ENCODE measurements at regions not wholly inside any gene's neighbourhood (a gene's known extent, or its start where the extent isn't known, plus 50 kb on each side); places are given as distances from the start of the nearest gene placed in this dataset.
"Not testable (repeated sequence)": the region's sequence is repeated elsewhere in the genome, so short reads cannot be mapped to it uniquely, and the experiment has no call there.

DNA sequence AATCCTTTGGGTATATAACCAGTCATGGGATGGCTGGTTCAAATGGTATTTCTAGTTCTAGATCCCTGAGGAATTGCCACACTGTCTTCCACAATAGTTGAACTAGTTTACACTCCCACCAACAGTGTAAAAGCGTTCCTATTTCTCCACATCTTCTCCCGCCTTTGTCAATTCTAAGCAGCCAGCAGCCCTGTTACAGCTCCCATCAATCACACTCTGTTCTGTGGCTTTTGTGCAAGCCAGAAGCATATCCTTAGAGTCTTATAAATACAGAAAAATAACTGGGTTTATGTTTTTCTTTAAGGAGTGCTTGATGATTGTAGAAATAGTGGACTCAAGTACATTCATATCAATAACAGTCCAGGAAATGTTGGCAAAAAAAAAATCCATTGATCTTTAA, 232.9 kb downstream of the ASMT start:
- not testable (repeated sequence) for DNase-seq (ENCODE audit: low read depth in 2 of 3, low spot score in 1 of 3)

DNA sequence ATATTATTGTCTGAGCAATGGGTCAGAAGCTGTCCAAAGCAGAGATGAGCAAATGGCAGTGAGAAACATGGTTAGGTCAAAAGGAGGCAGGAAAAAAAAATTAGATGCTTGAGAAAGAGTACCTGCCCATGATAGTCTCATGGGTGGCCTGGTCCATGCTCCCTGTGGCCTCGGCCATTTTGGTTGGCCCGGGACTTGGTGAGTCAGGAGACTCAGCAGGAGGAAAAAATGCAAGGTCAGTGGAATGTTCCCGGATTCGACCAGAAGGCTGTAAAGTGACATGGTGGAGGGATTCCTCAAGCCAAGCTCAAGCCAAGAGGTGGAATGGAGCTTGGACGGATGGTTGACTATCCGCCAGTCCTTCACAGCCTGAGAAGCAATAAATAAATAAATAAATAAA, 236.7 kb downstream of the ASMT start:
- DNase-seq (ENCODE audit: low read depth in 2 of 3, low spot score in 1 of 3): no peak

DNA sequence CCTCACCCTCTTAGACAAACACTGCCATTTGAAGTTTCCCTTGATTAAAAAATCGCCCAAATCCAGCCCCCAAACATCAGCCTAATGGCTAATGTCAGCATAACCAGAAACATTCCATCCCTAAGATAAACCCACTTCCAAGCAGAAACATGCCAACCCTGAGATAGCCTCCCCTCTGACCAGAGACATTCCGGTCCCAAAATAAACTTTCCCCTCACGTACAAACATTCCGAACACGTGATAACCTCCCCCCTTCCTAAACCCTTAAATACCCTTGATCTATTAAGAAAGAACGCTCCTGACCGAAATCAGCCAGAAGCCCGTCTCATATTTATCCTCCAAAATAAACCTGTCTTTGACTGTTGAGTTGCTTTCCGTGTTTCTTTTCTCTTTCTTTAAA, 237.2 kb downstream of the ASMT start:
- DNase-seq (ENCODE audit: low read depth in 2 of 3, low spot score in 1 of 3): no peak

DNA sequence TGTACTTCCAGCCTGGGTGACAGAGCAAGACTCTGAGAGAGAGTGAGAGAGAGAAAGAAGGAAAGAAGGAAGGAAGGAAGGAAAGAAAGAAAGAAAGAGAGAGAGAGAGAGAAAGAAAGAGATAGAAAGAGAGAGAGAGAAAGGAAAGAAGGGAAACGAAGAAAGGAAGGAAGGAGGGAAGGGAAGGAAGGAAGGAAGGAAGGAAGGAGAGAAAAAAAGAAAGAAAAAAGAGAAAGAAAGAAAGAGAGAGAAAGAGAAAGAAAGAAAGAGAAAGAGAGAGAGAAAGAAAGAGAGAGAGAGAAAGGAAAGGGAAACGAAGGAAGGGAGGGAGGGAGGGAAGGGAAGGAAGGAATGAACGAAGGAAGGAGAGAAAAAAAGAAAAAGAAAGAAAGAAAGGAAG, 238.6 kb downstream of the ASMT start:
- no peak for DNase-seq (ENCODE audit: low read depth in 2 of 3, low spot score in 1 of 3)

DNA sequence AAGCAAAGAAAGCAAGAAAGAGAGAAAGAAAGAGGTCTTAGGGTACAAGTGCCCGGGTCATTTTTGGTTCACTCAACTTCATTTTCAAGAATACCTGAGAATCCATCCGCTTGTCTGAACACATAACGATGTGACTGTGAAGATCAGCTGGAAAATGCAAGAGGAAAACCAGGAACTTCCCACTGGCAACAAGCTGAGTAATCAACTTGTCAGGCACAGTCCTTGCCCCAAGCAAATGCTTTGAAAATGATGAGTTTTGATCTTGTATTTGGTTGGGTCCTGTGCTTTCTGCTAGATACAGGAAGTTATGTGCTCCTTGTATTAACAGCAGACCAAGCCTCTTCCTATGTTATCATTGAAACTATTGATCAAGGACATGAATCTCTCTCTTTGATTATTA, 239.1 kb downstream of the ASMT start:
- DNase-seq (ENCODE audit: low read depth in 2 of 3, low spot score in 1 of 3): no peak

DNA sequence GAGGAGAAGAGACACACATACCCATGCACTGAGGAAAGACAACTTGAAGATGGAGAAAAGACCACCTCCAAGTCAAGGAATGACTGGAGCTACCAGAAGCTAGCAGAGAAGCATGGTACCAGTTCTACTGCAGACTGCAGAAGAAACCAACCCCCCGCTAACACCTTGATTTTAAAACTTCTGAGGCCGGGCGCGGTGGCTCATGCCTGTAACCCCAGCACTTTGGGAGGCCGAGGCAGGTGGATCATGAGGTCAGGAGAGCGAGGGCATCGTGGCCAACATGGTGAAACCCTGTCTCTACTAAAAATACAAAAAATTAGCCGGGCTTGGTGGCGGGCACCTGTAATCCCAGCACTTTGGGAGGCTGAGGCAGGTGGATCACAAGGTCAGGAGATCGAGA, 240.0 kb downstream of the ASMT start:
- DNase-seq (ENCODE audit: low read depth in 2 of 3, low spot score in 1 of 3): not testable (repeated sequence)

DNA sequence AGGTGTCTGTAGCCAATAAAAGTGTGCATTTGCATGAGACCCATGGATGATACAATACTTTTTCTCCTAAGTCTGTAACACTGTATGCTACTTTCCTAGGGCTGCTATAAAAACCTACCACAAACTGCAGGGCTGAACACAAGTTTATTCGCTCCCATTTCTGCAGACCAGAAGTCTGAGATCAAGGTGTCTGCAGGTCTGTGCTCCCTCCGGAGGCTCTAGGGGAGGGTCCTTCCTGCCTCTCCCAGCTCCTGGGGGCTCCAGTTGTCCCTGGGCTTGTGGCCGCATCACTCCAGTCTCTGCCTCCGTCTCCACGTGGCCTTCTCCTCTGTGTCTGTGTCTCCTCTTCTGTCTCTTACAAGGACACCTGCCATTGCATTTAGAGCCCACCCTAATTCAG, 244.4 kb downstream of the ASMT start:
- not testable (repeated sequence) for DNase-seq (ENCODE audit: low read depth in 2 of 3, low spot score in 1 of 3)

DNA sequence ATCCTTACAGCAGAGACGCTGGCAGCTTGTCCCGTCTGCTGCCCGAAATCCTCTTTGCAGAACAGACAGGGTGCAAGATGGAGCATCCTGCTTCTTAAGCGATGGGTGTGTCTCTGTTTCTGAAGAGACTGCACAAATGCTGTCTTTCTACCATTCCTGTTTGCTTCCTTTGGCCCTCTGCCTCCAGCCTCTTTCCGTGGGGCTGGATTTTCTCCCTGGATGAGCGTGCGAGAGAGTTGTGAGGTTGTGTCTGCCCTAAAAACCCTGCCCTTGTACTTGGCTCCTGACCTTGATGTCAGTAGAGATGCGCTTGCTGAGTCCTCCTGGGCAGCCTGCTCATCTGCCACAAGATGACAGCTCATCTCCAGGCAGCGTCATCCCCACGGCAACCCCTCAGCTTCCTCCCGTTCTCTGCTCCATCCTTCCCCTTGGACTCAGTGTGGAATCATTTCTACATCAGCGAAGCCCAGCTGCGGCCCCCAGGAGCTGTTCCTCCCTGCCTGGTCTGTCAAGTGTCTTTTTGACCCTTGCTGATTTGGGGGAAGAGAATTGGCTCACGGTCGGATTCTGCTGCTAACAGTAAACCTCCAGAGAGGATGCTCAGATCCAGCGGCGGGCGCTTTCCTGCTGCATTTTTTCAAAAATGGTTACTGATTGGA, 246.2 kb downstream of the ASMT start:
- DNase-seq (ENCODE audit: low read depth in 2 of 3, low spot score in 1 of 3): no peak

DNA sequence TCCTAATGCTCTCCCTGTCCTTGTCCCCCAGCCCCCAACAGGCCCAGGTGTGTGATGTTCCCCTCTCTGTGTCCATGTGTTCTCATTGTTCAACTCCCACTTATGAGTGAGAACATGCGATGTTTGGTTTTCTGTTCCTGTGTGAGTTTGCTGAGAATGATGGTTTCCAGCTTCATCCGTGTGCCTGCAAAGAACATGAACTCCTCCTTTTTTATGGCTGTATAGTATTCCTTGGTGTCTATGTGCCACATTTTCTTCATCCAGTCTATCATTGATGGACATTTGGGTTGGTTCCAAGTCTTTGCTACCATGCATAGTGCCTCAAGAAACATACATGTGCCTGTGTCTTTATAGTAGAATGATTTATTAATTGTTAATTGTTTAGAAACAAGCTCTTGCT, 249.1 kb downstream of the ASMT start:
- not testable (repeated sequence) for DNase-seq (ENCODE audit: low read depth in 2 of 3, low spot score in 1 of 3)

DNA sequence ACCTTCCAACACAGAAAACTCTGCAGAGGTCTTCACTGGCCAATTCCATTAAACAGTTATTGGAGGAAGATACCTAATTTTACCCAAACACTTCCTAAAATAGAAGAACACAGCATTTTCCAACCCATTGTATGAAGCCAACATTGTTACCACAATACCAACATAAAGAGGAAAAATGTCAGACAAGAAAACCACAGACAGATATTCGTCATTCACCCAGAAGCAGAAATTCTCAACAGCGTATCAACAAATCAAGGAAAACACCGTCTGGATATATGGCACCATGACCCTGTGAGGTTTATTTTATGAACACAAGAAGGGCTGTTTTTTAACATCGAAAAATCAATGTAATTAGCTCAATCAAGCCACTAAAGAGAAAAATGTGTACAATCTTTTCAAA, 255.6 kb downstream of the ASMT start:
- DNase-seq (ENCODE audit: low read depth in 2 of 3, low spot score in 1 of 3): no peak

DNA sequence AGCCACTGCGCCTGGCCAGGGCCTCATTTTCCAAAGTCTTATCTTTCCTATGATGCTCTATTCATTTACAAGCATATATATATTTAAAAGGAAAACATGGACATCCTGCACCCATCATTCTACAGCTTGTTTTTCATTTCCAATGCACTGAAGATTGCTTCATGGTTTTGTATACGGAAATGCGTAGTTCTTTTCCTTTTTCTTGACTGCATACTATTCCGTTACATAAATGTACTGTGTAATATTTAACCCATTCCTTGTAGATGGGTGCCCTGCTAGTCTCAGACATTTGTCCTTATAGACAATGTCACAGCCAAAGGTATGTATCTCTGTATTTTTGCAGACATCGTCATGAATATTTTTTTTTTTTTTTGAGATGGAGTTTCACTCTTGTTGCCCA, 257.0 kb downstream of the ASMT start:
- no peak for DNase-seq (ENCODE audit: low read depth in 2 of 3, low spot score in 1 of 3)

DNA sequence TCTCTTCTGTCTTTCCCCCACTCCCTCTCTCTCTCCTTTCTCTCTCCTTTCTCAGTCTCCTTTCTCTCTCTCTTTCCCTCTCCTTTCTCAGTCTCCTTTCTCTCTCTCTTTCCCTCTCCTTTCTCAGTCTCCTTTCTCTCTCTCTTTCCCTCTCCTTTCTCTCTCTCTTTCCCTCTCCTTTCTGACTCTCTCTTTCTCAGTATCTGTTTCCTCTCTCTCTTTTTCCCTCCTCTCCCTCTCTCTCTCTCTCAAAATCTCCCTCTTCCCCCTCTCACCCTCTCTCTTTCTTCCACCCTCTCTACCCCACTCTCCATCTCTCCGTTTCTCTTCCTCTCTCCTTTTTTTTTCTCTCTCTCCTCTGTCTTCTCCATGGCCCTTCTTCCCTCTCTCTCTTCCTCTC, 258.8 kb downstream of the ASMT start:
- no peak for DNase-seq (ENCODE audit: low read depth in 2 of 3, low spot score in 1 of 3)

DNA sequence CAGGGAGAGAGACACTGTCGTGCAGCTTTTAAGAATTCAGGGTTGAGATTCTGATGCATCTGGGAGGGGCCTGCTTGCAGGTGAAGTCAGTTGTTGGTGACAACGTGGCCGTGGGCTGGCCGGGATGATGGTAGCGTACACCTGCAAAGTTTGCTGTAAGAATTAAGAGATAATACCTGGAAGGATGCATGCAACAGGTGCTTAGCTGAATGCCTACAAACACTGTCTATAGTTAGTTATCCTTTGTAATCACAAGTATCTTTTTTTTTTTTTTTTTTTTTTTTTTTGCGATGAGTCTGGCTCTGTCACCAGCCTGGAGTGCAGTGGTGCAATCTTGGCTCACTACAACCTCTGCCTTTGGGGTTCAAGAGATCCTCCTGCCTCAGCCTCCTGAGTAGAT, 259.6 kb downstream of the ASMT start:
- DNase-seq (ENCODE audit: low read depth in 2 of 3, low spot score in 1 of 3): no peak

DNA sequence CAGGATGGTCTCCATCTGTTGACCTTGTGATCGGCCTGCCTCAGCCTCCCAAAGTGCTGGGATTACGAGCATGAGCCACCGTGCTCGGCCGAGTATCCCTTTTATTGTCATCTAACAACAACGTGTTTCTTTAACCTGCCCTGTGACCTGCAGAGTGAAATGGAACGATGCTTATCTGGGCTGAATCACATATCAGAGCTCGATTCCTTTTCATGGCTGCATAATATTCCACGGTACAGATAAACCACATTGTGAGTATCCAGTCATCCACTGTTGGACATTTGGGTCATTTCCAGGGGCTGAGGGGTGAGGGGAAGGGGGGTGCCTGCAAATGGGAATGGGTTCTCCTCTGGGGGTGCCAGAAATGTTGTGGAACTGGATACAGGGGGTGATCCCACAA, 260.0 kb downstream of the ASMT start:
- DNase-seq (ENCODE audit: low read depth in 2 of 3, low spot score in 1 of 3): no peak

DNA sequence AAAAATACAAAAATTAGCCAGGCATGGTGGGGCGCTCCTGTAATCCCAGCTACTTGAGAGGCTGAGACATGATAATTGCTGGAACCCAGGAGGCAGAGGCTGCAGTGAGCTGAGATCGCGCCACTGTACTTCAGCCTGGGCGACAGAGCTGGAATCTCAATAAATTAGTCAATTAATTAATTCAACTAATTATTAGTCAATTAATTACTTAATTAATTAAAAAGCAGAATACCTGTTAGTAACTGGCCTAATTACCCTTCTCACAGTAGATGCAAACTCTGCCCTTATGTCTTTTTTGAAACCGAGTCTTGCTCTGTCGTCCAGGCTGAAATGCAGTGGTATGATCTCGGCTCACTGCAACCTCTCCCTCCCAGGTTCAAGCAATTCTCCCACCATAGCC, 261.2 kb downstream of the ASMT start:
- DNase-seq (ENCODE audit: low read depth in 2 of 3, low spot score in 1 of 3): no peak

DNA sequence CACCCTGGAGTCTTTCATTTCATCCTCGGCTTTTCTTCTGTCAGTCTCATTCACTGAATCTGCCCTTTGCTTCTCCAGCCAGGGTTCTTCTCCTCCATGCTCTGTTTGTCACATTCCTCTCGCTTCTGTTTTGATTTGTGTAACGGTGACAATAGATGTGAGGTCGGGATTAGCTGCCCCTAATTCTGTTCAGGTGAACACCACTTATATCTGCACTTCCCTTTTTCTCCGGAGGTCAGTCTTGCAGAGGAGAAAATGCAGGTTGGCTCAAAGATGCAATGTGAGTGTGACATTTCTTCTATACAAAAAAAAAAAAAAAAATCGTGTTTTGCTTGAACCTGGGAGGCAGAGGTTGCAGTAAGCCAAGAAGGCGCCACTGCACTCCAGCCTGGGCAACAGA, 262.9 kb downstream of the ASMT start:
- DNase-seq (ENCODE audit: low read depth in 2 of 3, low spot score in 1 of 3): no peak

DNA sequence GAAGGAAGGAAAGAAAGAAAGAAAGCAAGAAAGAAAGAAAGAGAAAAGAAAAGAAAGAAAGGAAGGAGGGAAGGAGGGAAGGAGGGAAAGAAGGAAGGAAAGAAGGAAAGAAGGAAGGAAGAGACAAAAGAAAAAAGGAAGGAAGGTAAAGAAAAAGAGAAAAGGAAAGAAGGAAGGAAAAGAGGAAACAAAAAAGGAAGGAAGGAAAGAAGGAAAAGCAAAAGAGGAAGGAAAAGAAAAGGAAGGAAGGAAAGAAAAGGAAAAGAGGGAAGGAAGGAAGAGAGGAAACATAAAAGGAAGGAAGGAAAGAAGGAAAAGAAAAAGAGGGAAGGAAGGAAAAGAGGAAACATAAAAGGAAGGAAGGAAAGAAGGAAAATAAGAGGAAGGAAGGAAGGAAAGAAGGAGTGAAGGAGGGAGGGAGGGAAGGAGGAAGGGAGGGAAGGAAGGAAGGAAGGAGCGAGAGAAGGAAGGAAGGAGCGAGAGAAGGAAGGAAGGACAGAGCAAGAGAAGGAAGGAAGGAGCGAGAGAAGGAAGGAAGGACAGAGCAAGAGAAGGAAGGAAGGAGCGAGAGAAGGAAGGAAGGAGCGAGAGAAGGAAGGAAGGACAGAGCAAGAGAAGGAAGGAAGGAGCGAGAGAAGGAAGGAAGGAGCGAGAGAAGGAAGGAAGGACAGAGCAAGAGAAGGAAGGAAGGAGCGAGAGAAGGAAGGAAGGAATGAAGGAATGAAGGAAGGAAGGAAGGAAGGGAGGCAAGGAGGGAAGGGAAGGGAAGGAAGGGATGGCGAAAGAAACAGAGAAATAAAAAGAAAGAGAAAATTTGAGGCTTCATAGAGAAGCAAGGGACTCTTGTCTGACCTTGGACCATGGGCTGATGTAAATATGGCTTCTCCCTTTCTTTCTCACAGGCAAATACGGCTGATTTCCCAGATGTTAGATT, 266.3 kb downstream of the ASMT start:
- not testable (repeated sequence) for DNase-seq (ENCODE audit: low read depth in 2 of 3, low spot score in 1 of 3)

DNA sequence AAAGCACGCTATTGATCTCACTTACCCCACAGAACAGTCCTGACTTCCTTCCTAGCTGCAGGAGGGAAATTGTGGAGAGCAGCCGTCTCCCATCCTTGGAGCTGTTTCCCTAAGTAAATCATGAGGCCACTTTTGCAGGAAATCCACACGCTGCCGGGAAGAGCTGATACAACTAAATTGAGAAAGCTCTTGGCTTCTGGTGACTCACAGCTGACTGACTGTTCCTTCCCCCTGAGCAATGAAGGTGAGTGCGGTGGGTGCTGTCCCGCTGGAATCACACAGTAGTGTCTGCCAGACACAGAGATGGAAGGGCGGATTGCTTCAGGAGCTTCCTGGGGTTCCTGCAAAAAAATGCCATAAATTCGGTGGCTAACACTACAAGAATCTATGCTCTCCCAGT, 268.9 kb downstream of the ASMT start:
- DNase-seq (ENCODE audit: low read depth in 2 of 3, low spot score in 1 of 3): no peak

DNA sequence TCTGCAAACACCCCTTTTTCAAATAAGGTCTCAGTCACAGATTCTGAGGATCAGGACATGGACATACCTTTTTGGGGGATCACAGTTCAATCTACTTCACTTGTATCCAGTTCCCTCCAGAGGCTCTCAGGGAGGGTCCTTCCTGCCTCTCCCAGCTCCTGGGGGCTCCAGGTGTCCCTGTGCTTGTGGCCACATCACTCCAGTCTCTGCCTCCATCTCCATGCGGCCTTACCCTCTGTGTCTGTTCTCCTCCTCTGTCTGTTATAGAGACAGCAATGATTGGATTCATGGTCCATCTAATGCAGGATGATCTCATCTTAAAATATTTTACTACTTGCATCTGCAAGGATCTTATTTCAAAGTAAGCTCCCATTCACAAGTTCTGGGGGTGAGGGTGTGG, 269.6 kb downstream of the ASMT start:
- no peak for DNase-seq (ENCODE audit: low read depth in 2 of 3, low spot score in 1 of 3)

DNA sequence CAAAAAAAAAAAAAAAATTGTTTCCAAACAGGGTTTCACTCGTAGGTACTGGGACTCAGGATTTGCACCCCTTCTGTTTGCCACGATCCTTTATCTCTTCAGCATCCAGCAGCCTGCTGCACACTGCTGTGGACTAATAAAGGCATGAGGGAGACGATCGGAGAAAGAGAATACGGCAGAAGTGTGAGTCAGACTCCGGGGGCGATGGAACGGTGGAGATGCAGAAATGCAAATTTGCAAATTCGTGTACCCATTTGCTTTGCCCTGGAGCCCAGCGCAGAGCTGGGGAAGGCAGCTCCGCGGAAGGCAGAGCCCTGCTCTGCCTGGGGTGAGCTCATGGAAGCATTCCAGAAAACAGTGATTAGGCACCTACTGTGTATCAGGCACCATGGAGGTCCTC, 270.3 kb downstream of the ASMT start:
- no peak for DNase-seq (ENCODE audit: low read depth in 2 of 3, low spot score in 1 of 3)

DNA sequence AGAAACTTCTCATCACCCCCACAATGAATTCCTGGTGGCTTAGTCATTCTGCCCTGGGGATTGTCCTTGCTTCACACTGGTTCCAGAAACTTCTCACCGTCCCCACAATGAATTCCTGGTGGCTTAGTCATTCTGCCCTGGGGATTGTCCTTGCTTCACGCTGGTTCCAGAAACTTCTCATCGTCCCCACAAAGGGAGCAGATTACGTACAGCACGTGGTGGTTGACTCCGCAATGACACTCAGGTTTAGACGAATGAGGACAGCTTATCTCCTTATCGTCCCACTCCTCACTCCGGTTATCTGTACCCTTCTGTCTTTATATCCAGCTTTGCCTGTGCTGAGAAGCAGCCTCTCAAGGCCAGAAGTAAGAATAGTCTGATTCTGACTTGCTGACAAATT, 273.4 kb downstream of the ASMT start:
- DNase-seq (ENCODE audit: low read depth in 2 of 3, low spot score in 1 of 3): not testable (repeated sequence)

DNA sequence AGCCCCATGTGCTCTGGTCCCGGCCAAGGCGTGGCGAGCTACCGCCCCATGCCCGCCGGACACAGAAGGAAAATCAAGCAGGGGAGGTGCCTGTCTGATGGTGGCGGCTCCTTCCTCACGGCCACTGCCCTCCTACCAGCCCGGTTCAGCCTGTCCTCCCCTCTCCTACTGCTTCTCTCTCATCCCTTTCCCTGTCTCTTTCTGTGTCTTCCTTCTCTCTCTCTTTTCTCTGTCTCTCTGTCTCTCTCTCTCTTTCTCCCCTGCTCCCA, 279.1 kb downstream of the ASMT start:
- no peak for DNase-seq (ENCODE audit: low read depth in 2 of 3, low spot score in 1 of 3)

DNA sequence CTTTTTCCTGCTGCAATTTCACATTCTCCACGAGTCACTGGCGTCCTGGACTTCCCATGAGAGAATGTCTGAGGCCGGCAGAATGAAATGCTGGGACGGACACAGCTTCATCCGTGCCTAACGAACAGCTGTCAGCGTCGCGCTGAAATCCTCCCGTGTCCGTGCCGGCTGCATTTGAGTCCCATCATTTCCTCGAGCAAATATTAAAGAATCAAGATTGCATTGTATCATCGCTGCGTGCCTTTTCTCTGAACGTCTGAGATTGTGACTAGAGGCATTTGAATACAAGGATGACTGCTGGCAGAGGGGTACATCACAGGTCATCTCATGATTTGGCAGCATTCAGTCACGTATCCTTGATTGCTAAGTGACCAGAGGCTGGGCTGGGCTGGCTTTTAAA, 279.9 kb downstream of the ASMT start:
- no peak for DNase-seq (ENCODE audit: low read depth in 2 of 3, low spot score in 1 of 3)

Data from stimulated activated CD4-positive, alpha-beta T cell treated with anti-CD3 and anti-CD28 coated beads, Interleukin-12 subunit alpha, Interleukin-12 subunit beta, amount 100 ng/mL, for 48 hours (primary cell).